H9 (cell line): ENCODE measurements at regions not wholly inside any gene's neighbourhood (a gene's known extent, or its start where the extent isn't known, plus 50 kb on each side); places are given as distances from the start of the nearest gene placed in this dataset.

Experiments
- DNase-seq: peaks from one replicate; pipeline ENCODE4 v3.0.0-alpha.2; 2017
- H2AFZ ChIP-seq: one replicate; pipeline ENCODE4 v1.6.1; 2013; ENCODE audit warnings: mild to moderate bottlenecking, low read length, control low read depth, moderate library complexity
- H2AK5ac ChIP-seq: 2 replicates; pipeline ENCODE4 v1.6.1; 2013; ENCODE audit warnings: low read length, control low read depth, mixed read lengths; ENCODE audit not compliant: insufficient read length
- H2BK120ac ChIP-seq: one replicate; pipeline ENCODE4 v1.6.1; 2013; ENCODE audit warnings: low read depth, mild to moderate bottlenecking, low read length, control low read depth, inconsistent platforms; ENCODE audit not compliant: poor library complexity, severe bottlenecking
- H2BK12ac ChIP-seq: 2 replicates; pipeline ENCODE4 v1.6.1; 2013; ENCODE audit warnings: low read length, control low read depth, mixed read lengths, low read depth; ENCODE audit not compliant: insufficient read length
- H2BK15ac ChIP-seq: 2 replicates; pipeline ENCODE4 v1.6.1; 2013; ENCODE audit warnings: low read depth, low read length, control low read depth
- H2BK20ac ChIP-seq: one replicate; pipeline ENCODE4 v1.6.1; 2013; ENCODE audit warnings: low read depth, mild to moderate bottlenecking, low read length, control low read depth, inconsistent platforms; ENCODE audit not compliant: poor library complexity, severe bottlenecking
- H2BK5ac ChIP-seq: 2 replicates; pipeline ENCODE4 v1.6.1; 2013; ENCODE audit warnings: low read length, control low read depth, mixed read lengths; ENCODE audit not compliant: insufficient read length
- H3K14ac ChIP-seq: 2 replicates; pipeline ENCODE4 v1.6.1; 2013; ENCODE audit warnings: low read length, control low read depth; ENCODE audit not compliant: insufficient read depth
- H3K18ac ChIP-seq: 2 replicates; pipeline ENCODE4 v1.6.1; 2013; ENCODE audit warnings: low read depth, mild to moderate bottlenecking, mixed read lengths, low read length, control low read depth; ENCODE audit not compliant: insufficient read length
- H3K23ac ChIP-seq: 2 replicates; pipeline ENCODE4 v1.6.1; 2013; ENCODE audit warnings: low read length, control low read depth, mixed read lengths, low read depth; ENCODE audit not compliant: insufficient read length
- H3K23me2 ChIP-seq: 2 replicates; pipeline ENCODE4 v1.6.1; 2013; ENCODE audit warnings: low read depth, mild to moderate bottlenecking, mixed read lengths, low read length, control low read depth; ENCODE audit not compliant: insufficient read length, poor library complexity, severe bottlenecking
- H3K27ac ChIP-seq: 2 replicates; pipeline ENCODE4 v1.5.1; 2013; ENCODE audit warnings: low read length, control low read depth, mixed read lengths, low read depth; ENCODE audit not compliant: insufficient read length
- H3K27me3 ChIP-seq: 2 replicates; pipeline ENCODE4 v1.6.1; 2013; ENCODE audit warnings: low read length, control low read depth, inconsistent platforms; ENCODE audit not compliant: insufficient read depth
- H3K4ac ChIP-seq: 2 replicates; pipeline ENCODE4 v1.6.1; 2013; ENCODE audit warnings: low read depth, mild to moderate bottlenecking, control low read depth, inconsistent platforms, low read length, moderate library complexity
- H3K4me1 ChIP-seq: 2 replicates; pipeline ENCODE4 v1.6.1; 2013; ENCODE audit warnings: low read length, control low read depth, inconsistent platforms; ENCODE audit not compliant: insufficient read depth
- H3K4me2 ChIP-seq: 2 replicates; pipeline ENCODE4 v1.6.1; 2013; ENCODE audit warnings: low read length, control low read depth, mixed read lengths; ENCODE audit not compliant: insufficient read length, insufficient read depth
- H3K56ac ChIP-seq: 2 replicates; pipeline ENCODE4 v1.6.1; 2013; ENCODE audit warnings: low read depth, mild to moderate bottlenecking, mixed read lengths, low read length, control low read depth; ENCODE audit not compliant: insufficient read length
- H3K79me1 ChIP-seq: 2 replicates; pipeline ENCODE4 v1.6.1; 2013; ENCODE audit warnings: low read depth, mild to moderate bottlenecking, moderate library complexity, low read length, control low read depth, inconsistent platforms; ENCODE audit not compliant: insufficient read depth, poor library complexity, severe bottlenecking
- H3K79me2 ChIP-seq: 2 replicates; pipeline ENCODE4 v1.6.1; 2013; ENCODE audit warnings: low read length, control low read depth, inconsistent platforms; ENCODE audit not compliant: insufficient read depth
- H3K9ac ChIP-seq: 2 replicates; pipeline ENCODE4 v1.6.1; 2013; ENCODE audit warnings: low read length, control low read depth, mixed read lengths; ENCODE audit not compliant: insufficient read length; ENCODE audit errors: extremely low read depth
- H3K9me3 ChIP-seq: one replicate; pipeline ENCODE4 v1.6.1; 2013; ENCODE audit warnings: low read depth, low read length, inconsistent platforms; ENCODE audit not compliant: control insufficient read depth
- H3T11ph ChIP-seq: one replicate; pipeline ENCODE4 v1.6.1; 2013; ENCODE audit warnings: mild to moderate bottlenecking, low read length, control low read depth, inconsistent platforms
- H4K20me1 ChIP-seq: one replicate; pipeline ENCODE4 v1.6.1; 2013; ENCODE audit not compliant: control insufficient read depth, insufficient read length, insufficient read depth
- H4K5ac ChIP-seq: 2 replicates; pipeline ENCODE4 v1.6.1; 2013; ENCODE audit warnings: low read depth, mild to moderate bottlenecking, mixed read lengths, low read length, control low read depth; ENCODE audit not compliant: insufficient read length
- H4K8ac ChIP-seq: replicated peaks from 2 replicates; pipeline ENCODE4 v1.6.1; 2013; ENCODE audit warnings: low read length, control low read depth, mixed read lengths, low read depth; ENCODE audit not compliant: insufficient read length
- H4K91ac ChIP-seq: 2 replicates; pipeline ENCODE4 v1.6.1; 2013; ENCODE audit warnings: low read depth, mild to moderate bottlenecking, moderate library complexity, mixed read lengths, low read length, control low read depth; ENCODE audit not compliant: insufficient read length
- H3K27ac Mint-ChIP-seq, 3 experiments: 2 replicates in 2 of 3; 3 replicates in 1 of 3; pipeline ENCODE4 v1.8.0; 2020 to 2021; ENCODE audit warnings: mixed read lengths in 3 of 3, mild to moderate bottlenecking in 1 of 3, moderate library complexity in 1 of 3
- H3K27me3 Mint-ChIP-seq: 2 replicates; pipeline ENCODE4 v1.8.0; 2021; ENCODE audit warnings: low read depth, mild to moderate bottlenecking, moderate library complexity, mixed read lengths
- H3K36me3 Mint-ChIP-seq, 3 experiments: 2 replicates in 2 of 3; 3 replicates in 1 of 3; pipeline ENCODE4 v1.8.0; 2020 to 2021; ENCODE audit warnings: low read depth in 3 of 3, mixed read lengths in 3 of 3; ENCODE audit not compliant: insufficient read depth in 1 of 3
- H3K4me1 Mint-ChIP-seq, 2 experiments: 2 replicates each; pipeline ENCODE4 v1.8.0; 2020; ENCODE audit warnings: mixed read lengths in 2 of 2
- H3K4me3 Mint-ChIP-seq, 2 experiments: 2 replicates in 1 of 2; 3 replicates in 1 of 2; pipeline ENCODE4 v1.8.0; 2020 to 2021; ENCODE audit warnings: mild to moderate bottlenecking in 2 of 2, mixed read lengths in 2 of 2, moderate library complexity in 1 of 2
- H3K9me3 Mint-ChIP-seq, 2 experiments: 2 replicates in 1 of 2; 3 replicates in 1 of 2; pipeline ENCODE4 v1.8.0; 2020; ENCODE audit warnings: mild to moderate bottlenecking in 2 of 2, mixed read lengths in 2 of 2, moderate library complexity in 1 of 2
- WGBS: extraction: QIAGEN DNeasy Blood & Tissue Kit; methylation state at CpG from one replicate; pipeline ENCODE4 v1.1.7; 2013; ENCODE audit warnings: missing lambda C conversion rate, low lambda C conversion rate, mixed read lengths; ENCODE audit not compliant: insufficient read length; ENCODE audit errors: extremely low coverage; 5-methylcytosine and 5-hydroxymethylcytosine counted together
- TF ChIP-seq, protein P1 (sequence below): fragments of 200-600 bp; sonication (generic); conservative IDR thresholded peaks from 3 replicates; pipeline ENCODE4 v1.8.0; 2021; ENCODE audit warnings: antibody characterized with exemption, mild to moderate bottlenecking

DNA sequence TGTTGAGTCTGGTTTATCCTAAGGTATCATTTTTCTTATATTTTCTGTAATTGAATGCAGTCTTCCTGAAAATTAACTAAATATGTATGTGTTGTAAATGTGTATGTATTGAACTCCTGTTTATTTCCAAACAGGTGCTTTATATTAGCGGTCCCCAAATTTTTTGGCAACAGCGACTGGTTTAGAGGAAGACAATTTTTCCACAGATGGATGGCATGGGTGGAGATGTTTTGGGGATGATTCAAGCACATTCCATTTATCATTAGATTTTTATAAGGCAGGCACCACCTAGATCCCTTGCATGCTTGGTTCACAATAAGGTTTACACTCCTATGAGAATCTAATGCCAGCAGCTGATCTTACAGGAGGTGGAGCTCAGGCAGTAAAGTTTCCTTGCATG is 210.5 kb upstream of the ANO3 start:
- no CpG with 5 or more reads among the region's 2 CpGs for WGBS
- peaks cover 0 to 6% of the 10 kb centered on the region in 2 experiments; a peak in 2 of 5 replicates for H3K9me3 Mint-ChIP-seq
- Histone ChIP-seq H4K91ac (no peak overlapping the region), H3K56ac (no peak overlapping the region), H2AK5ac (no peak overlapping the region), H2BK120ac (no peak overlapping the region), H3K4me1 (no peaks in the 10 kb centered on the region), H4K5ac (no peak overlapping the region), H3K14ac (no peak overlapping the region), H4K20me1 (no peaks in the 10 kb centered on the region), H3K9ac (no peak overlapping the region), H3K23me2 (no peaks in the 10 kb centered on the region), H3K4ac (no peak overlapping the region), H2BK12ac (no peak overlapping the region), H3T11ph (no peak overlapping the region), H3K9me3 (no peaks in the 10 kb centered on the region), H2BK20ac (no peak overlapping the region), H2BK15ac (no peak overlapping the region), H3K4me2 (no peak overlapping the region), H3K27ac (no peak overlapping the region), H2AFZ (no peak overlapping the region), H3K79me1 (no peaks in the 10 kb centered on the region), H2BK5ac (no peak overlapping the region), H3K79me2 (no peaks in the 10 kb centered on the region), H4K8ac (no peak overlapping the region), H3K18ac (no peak overlapping the region), H3K27me3 (no peaks in the 10 kb centered on the region), H3K23ac (no peak overlapping the region)
- no peak overlapping the region for H3K4me3 Mint-ChIP-seq
- no peak overlapping the region for H3K27ac Mint-ChIP-seq
- H3K36me3 Mint-ChIP-seq = no peaks in the 10 kb centered on the region; a peak in 2 of 7 replicates
- no peak for DNase-seq
- no peaks in the 10 kb centered on the region for H3K27me3 Mint-ChIP-seq
- H3K4me1 Mint-ChIP-seq = no peaks in the 10 kb centered on the region
- TF ChIP-seq, protein P1, sequence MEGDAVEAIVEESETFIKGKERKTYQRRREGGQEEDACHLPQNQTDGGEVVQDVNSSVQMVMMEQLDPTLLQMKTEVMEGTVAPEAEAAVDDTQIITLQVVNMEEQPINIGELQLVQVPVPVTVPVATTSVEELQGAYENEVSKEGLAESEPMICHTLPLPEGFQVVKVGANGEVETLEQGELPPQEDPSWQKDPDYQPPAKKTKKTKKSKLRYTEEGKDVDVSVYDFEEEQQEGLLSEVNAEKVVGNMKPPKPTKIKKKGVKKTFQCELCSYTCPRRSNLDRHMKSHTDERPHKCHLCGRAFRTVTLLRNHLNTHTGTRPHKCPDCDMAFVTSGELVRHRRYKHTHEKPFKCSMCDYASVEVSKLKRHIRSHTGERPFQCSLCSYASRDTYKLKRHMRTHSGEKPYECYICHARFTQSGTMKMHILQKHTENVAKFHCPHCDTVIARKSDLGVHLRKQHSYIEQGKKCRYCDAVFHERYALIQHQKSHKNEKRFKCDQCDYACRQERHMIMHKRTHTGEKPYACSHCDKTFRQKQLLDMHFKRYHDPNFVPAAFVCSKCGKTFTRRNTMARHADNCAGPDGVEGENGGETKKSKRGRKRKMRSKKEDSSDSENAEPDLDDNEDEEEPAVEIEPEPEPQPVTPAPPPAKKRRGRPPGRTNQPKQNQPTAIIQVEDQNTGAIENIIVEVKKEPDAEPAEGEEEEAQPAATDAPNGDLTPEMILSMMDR = no peak
